ENCODE measurements at regions not wholly inside any gene's neighbourhood (a gene's known extent, or its start where the extent isn't known, plus 50 kb on each side); places are given as distances from the start of the nearest gene placed in this dataset.
"Not testable (repeated sequence)": the region's sequence is repeated elsewhere in the genome, so short reads cannot be mapped to it uniquely, and the experiment has no call there.

DNA sequence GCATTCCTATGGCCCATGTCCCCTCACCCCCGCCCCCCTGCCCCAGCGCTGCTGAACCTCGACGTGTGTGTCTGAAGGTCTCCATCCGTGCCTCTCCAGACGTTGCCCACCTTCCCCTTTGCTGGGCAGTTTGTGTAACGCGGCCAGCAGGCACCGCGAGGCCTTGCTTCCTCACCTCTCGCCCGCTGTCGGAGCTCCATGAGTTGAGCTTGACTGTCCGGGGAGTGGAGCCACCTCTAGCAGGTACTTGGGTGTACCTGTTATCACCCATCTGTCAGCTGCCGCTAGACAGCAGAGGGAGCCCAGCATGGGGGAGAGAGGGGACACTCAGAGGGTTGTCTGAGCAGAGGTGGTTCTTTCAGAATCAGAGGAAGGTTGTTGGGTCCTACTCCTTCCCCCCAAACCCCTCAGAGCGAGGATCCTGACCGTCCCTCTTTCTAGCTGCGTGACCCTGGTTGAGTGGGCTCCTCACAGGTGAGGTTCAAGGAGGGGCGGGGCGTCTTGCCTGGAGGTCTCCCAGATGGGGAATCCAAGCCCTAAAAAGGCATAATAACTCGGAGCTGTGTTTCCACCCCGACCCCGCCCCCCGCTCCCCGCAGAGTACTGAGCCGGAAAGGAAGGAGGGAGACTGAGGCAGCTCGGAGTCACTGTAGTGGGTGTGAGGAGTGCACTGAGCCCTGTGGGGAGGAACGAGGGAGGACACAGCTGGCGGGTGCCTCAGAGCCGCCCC is 184.7 kb downstream of the C9orf50 start:
- DNase-seq (ENCODE audit: low spot score), result no peak

DNA sequence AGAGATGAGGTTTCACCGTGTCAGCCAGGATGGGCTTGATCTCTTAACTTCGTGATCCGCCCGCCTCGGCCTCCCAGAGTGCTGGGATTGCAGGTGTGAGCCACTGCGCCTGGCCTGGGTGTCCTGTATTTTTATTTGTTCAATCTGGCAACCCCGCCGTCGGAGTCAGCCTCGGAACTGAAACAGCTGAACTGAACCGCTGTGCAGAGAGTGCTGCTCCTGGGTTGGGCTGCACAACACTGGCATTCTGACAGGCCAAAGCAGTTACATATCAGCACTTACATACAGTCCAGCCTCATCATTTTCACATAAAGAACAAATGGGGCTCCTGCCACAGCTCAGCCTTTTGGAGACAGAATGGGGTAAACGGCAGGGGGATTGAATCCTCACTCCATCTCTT is 185.6 kb downstream of the C9orf50 start:
- DNase-seq (ENCODE audit: low spot score), result no peak

DNA sequence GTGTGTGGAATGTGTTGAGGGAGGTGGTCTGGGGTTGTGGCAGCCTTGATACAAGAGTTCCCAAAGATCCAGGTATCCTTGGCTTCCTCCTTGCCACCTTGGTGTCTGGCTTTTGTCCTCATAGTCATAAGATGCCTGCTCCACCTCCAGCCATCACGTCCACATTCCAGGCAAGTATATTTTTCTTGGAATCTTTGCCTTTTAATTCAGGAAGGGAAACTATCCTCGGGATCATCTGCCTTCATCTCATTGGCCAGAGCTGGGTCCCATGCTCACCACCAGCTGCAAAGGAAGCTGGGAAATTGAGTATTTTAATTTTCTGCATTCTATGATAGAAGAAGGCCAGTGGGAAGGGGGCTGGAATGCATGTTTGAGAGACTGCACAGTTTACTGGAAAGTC is 186.7 kb downstream of the C9orf50 start:
- DNase-seq (ENCODE audit: low spot score), result no peak

DNA sequence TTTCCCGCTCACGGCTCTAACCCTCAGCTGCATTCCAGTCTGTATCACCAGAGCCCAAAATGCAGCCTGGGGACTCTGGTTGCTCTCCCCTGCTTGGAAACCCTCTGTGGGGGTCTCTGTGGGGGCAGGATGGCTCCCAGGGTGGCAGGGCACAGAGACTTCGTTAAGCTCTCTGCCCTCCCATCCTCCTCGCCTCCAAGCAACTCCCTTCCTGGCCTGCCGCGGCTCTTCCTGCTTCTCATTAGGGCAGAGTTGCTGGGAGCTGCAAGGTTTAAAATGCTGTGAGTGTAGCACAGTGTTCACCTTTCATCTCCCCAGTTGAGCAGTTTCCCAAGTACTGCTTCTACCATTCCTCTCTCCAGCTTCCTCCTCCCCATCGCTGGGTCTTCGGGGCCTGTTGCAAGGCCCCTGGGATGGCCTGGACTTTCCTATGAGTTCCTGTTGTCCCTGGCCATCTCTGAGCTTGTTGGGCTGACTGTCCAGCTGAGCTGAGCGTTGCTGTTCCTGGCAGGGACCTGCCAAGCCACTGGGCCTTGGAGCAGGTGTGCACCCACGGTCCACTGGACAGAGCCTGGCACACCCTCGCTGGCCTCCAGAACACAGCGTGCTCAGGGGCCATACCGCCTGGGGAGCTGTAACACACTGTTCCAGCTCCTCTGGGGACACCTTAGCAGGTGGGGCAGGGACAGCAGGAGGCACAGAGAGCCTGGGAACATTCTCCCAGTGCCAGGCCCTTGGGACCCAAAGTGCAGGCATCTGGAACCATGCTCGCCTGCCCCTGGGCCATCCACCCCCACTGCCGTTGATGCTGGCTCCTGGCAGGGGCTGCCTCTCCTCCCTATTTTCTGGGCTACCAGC is 188.4 kb downstream of the C9orf50 start:
- DNase-seq (ENCODE audit: low spot score), result no peak

DNA sequence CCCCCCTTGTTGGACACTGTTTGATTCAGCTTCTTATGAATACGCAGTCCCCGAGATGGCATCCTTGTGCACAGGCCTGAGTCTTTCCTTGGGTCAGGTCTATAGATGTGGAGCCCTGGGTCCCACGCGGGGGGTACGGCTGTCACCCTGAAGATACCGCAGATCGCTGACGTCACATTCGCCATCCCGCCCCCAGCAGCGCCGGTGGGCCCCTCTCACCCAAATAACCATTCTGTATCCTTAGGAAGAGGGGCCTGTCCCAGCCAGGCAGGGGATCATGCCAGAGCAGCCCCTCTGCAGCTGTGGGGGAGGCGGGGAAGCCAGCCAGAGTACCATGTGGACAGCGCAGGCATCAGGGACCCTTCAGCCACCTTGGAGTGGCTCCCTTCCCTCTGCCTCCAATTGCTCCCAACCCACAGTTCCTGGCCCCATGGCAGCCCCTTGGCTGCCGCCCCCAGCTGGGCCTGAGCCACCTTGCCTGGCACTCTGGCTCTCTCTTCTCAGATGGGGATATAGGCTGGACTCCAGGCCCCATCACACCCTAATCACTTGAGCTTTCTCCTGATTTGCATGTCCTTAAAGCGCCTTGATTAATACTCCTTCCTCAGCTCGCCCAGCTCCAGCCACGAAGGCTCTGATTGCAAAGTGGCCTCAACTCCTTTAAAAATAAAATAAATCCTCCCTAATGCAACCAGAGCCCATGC is 189.8 kb downstream of the C9orf50 start:
- DNase-seq (ENCODE audit: low spot score), result no peak

DNA sequence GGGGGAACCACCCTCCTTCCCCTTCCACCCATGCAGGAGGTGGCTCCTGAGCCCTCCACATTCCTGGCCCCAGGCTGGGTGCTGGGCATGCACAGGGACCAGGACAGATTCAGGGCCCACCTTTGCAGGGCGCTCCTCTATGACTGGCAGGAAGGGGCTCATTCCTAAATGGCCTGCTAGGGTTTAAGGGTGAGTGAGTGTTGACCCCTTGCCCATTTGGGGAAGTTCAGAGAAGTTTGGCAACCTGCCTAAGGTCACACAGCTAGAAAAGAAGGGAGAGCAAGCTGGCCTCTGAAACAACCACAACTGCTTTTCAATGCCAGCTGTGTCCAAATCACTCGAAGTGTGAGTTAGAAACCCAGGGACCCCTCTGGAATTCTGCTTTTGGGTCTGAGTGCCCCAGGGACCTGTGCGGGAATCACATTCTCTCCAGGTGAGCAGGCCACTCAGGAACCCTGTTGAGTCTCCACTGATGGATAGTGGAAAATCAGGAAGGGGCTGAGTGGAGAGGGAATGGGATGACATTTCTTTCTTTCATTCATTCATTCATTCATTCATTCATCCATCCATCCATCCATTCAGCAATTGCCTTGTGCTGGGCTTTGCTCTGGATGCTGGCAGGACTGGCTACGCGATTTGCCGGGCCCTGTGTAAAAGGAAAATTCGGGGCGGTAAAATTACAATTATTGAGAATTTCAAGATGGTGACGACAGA is 191.9 kb downstream of the C9orf50 start:
- DNase-seq (ENCODE audit: low spot score), result no peak

DNA sequence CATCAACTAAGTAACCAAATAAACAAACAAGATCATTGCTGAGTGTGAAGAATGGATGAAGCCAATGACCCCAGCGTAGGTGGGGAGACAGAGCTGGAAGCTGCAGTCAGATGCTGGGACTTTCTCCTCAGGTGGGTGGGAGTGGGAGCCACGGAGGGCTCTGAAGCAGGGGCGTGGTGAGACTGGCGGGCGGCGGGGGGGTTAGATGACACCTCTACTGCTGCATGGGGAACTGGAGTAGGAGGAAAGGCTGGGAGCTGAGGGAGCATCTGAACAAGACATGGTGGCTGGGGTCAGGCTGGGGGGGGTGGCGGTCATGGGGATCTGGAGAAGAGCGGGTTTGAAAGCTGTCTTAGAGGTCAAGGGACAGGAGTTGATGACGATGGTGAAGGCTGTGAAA is 193.8 kb downstream of the C9orf50 start:
- no peak for DNase-seq (ENCODE audit: low spot score)

DNA sequence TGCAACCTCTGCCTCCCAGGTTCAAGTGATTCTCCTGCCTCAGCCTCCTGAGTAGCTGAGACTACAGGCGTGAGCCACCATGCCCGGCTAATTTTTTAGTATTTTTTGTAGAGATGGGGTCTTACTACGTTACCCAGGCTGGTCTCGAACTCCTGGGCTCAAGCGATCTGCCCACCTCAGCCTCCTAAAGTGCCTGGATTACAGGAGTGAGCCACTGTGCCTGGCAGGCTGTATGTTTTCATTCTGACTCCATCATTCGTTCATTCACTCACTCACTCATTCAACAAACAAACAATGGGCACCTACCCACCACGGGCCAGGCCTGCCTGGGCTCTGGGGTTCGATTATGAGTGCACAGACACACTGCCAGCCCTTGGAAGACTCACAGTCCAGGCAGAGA is 197.1 kb downstream of the C9orf50 start:
- not testable (repeated sequence) for DNase-seq (ENCODE audit: low spot score)

DNA sequence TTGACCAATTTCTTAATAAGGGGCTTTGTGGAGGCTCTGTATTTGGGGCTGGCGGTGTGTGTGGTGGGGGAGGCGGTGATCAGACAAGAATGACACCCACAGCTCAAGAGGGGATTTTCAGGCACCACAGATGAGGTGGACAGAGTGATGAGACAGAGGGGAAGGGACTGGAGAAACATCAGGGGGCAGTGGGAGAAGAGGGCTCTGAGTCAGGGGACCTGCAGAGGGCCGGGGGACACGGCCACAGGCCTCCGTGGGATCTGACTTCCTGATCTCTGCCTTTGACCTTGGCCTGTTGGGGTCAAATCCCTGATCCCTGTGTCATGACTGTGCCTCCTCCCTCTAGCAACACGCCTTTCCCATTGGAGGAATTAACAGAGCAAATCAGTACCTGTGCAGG is 197.7 kb downstream of the C9orf50 start:
- no peak for DNase-seq (ENCODE audit: low spot score)

DNA sequence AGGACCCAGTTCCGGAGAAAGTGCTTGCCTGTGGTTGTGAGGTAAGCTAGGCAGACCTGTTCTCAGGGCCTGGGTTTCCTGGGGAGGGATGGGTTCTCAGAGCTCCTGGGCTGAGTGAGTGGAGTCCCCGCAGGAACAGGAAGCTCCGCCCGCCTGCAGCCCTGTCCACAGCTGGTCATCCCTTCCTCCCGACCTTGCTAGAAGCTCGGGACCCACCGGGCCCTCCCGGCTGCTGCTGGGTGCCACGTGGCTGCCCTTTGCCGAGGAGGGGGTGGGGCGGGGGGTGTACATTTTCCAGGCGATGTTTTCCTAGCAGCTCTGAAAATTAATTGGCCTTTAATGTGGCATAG is 198.1 kb downstream of the C9orf50 start:
- DNase-seq (ENCODE audit: low spot score), result peak; percentile 63

DNA sequence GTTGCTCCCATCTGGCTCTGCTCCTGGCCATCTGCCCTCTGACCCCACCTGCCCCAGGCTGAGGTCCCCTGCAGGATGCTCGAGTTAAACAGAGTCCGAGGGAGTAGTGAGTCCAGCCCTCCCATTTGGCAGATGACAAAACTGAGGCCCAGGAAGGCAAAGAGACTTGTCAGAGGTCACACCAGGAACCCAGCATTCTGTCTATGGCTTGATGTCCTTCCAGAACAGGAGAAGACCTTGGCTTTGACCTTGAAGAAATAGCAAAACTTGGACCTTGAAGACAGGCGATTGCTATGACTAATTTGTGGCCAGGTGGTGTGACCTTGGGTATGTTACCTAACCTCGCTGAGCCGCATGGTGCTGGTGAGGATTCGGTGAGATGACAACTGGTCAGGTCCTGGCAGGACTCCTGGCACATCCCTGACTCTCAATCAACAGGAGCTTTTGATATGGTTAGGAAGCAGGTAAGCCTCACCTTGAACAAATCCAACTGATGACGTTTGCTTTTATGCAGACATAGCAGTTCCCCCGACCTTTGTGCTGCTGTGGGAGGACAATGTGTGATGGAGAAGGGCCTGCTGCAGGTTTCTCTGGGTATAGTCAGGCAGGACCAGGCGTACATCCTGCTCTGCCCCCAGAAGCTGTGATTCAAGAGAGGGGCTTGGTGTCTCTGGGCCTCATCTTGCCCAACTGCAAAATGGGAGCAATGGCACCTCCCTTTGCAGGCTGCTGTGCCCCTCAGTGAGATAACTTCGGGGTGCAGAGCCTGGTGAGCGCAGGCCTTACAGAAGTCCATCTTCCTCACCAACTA is 198.7 kb downstream of the C9orf50 start:
- DNase-seq (ENCODE audit: low spot score), result no peak

DNA sequence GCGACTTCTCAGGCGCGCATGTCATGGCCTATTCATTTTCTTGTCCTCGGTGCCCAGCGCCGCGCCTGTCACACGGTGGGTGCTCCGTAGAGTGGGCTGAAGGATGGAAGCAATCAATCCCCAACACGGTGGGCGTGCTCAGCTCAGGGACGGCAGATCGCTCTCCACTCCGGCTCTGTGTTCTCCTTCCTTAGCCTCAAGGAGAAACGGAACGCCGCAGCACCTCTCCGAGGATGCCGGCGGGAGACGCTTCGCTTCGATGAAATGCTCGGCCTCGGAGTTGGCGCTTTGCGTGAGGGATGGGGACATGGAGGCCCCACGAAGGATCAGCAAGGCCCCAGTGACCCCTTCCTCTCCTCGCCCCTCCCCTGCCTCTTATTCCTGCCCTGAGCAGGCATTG is 199.5 kb downstream of the C9orf50 start:
- DNase-seq (ENCODE audit: low spot score), result no peak

DNA sequence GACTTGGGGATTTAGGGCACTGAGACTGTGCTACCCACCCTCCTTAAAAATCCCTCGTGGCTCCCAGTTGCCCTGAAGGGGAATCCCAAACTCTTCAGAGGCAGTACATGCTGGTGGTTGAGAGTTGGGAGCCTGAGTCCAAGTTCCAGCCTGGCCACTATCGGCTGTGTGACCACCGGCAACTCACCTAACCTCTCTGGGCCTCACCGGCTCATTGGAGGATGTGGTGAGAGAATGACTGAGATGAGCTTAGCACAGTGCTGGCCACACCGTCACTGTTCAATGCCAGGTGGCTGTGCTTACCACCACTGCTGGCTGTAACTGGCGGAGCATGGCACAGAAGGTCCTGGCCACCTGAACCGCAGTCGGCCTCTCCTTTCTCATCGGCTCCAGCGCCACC is 200.2 kb downstream of the C9orf50 start:
- DNase-seq (ENCODE audit: low spot score), result no peak

DNA sequence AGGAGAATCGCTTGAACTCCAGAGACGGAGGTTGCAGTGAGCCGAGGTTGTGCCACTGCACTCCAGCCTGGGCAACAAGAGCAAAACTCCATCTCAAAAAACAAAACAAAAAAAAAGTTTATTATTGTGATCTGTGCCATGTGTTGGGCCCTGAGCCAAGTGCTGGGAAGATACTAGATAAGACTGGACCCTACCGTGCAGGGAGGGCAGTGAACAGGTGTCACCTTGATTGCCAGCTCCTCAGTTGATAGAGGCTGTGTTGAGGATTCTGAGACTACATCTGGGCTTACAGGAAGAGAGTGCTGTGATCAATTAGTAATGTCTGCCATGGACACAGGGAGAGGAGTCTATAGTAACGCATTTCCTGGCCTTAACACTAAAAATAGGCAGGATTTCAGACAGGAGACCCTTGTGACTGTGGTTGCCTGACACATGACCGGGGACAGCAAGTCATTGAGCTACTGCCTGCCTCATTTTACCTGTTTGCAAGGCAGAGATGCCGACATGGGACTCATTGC is 201.5 kb downstream of the C9orf50 start:
- DNase-seq (ENCODE audit: low spot score), result no peak

DNA sequence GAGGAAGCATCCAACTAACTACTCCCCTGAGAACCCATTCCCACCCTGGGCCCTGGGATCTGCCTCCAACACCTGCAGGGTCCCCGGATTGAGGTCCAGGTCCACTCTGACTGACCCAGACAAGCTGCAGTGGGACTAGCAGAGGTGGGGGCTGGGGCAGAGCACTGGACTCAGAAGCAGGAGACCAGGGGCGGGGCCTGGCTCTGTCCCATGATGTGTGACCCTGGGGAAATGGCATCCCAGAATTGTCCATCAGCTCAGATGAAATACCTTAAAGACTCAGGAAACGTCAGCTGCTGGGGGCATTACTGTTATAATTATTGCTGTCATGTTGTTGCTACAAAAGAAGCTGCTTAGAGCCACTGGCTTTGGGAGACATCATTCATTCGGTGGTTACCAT is 202.4 kb downstream of the C9orf50 start:
- no peak for DNase-seq (ENCODE audit: low spot score)

DNA sequence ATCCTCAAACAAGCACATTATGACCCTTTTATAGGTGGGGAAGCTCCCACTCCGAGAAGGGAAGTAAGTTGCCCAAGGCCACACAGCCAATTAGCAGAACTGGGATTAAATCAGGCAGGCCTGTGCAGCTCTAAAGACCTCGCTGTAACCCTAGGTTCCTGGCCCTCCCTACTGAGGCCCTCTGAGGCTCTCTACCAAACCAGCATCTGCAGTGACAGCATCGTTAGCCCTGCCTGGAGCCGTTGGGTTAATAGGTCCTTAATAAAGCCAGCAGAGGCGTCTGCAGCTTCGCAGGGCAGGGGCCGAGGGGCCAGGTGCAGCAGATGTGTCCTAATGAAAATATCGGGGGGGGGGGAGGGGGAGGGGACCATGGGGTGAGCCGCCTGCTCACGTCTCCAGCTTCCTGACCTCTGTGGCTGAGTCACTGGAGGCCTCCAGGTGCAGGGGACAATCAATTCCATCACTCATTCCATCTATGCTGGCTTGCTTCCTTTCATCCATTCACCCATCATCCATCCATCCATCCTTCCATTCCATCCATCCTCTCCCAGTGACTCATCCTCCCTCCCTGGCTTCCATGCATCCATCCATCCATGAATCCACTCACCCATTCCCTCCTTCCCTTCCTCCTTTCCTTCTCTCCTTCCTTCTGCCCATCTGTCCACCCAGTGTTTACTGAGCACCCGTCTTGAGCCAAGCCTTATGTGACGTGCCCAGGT is 203.9 kb downstream of the C9orf50 start:
- DNase-seq (ENCODE audit: low spot score), result no peak

DNA sequence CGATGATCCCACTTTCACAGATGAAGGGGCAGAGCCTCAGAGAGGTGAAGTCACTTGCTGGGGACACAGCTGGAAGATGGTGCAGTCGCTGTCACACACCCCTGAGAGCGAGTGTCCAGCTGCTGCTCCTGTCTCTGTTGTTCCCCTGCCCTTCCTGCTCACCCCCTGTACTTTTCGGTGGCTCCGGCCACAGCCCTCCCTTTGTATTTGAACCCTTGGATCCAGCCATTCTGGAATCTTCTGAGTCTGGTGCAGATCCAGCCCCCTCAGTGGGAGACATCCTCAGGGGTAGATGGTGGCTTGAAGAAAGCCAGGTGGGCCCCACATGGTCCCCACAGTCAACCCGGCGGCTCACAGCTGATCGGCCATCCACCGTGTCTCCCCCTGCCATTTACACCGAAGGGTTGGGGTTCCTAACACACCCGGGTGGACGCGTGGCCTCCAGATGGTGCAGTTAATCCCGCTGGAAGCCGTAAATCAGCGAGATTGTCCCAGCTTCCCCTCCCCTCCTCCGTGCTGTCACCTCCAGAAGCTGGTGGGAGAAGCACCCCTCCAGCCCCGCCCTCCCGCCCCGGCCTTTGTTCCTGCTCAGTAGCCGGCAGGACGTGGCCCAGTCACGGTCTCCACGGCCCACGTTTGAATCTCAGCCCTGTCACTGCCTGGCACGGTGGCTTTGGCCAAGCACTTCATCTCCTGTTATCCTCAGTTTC is 204.8 kb downstream of the C9orf50 start:
- no peak for DNase-seq (ENCODE audit: low spot score)

DNA sequence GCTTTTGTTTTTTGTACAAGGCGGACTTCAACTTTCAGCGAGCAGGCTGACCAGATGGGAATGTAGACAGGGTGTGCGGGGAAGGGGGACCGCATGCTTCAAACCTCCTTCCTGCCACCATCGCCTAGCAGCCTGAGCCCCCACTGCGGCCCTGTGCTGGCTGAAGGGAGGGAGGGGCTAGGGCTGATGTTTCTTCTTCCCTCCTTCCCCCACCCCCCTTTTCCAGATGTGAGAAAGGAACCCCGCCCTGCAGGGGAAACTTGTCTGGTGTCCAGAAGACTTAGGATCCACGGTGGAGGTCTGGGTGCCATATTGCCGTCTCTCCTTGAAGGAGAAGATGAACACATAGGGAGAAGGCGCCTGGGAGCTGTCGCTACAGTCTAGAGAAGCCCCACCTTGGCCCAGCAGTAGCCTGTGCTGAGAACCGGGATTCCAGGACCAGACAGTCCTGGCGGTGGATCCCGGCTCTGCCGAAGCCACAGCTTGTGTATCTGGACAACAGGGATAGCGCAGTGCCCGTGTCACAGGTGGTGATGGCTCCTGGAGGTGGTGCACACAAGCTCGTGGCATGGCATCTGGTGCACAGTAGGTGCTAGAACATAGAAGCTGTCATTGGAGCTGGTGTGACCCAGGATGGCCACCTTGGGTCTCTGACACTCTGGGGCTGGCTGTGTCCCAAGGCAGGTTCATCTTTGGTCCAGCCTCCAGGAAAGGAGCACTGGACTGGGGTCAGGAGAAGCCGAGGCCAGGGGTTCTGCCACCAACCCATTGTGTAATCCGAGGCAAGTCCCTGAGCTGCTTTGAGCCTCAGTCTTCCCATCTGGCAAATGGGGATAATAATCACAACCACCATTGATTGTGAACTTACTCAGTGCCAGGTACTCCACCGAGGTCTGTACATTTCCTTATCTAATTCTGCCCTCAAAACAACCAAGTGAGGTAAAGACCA is 205.6 kb downstream of the C9orf50 start:
- DNase-seq (ENCODE audit: low spot score), result no peak
